Fibroblast of the aortic adventitia (primary cell): ENCODE measurements at regions not wholly inside any gene's neighbourhood (a gene's known extent, or its start where the extent isn't known, plus 50 kb on each side); places are given as distances from the start of the nearest gene placed in this dataset.

ENCODE experiments used
- DNase-seq: peaks from one replicate; pipeline ENCODE4 v3.0.0-alpha.2; 2010; ENCODE audit warnings: low read depth
- H3K4me3 ChIP-seq: 2 replicates; pipeline ENCODE4 v1.5.1; 2011; ENCODE audit warnings: low read depth, mild to moderate bottlenecking, control low read depth, low read length, moderate library complexity
- CTCF ChIP-seq: IDR thresholded peaks from 2 replicates; pipeline ENCODE4 v1.5.1; 2011; ENCODE audit warnings: mild to moderate bottlenecking, low read length, control low read depth, inconsistent platforms; ENCODE audit not compliant: insufficient read depth

- H3K4me3 ChIP-seq, result no peak overlapping the region
- DNase-seq, result no peak
- no peak for TF ChIP-seq CTCF
Observed at GRCh38 chr2:71811157-71811556, 336.5 kb downstream of the CYP26B1 start.

GRCh38 chr2:71807581-71808451, 339.8 kb downstream of the CYP26B1 start:
- no peak for TF ChIP-seq CTCF
- no peak overlapping the region for H3K4me3 ChIP-seq
- DNase-seq, result peak; percentile 38

GRCh38 chr2:71806432-71806831, 341.2 kb downstream of the CYP26B1 start:
- no peak for TF ChIP-seq CTCF
- no peak for DNase-seq
- H3K4me3 ChIP-seq, result no peak overlapping the region

- TF ChIP-seq CTCF, result peak; percentile 35
- peak; percentile 32 for DNase-seq
- no peak overlapping the region for H3K4me3 ChIP-seq
Observed at GRCh38 chr2:71804281-71804751, 343.3 kb downstream of the CYP26B1 start.

GRCh38 chr2:71803398-71803797, 344.3 kb downstream of the CYP26B1 start:
- no peak overlapping the region for H3K4me3 ChIP-seq
- DNase-seq, result no peak
- no peak for TF ChIP-seq CTCF

GRCh38 chr2:71802556-71802955, 345.1 kb downstream of the CYP26B1 start:
- no peak for DNase-seq
- H3K4me3 ChIP-seq, result no peak overlapping the region
- no peak for TF ChIP-seq CTCF
